ENCODE measurements at regions not wholly inside any gene's neighbourhood (a gene's known extent, or its start where the extent isn't known, plus 50 kb on each side); places are given as distances from the start of the nearest gene placed in this dataset.
"Not testable (repeated sequence)": the region's sequence is repeated elsewhere in the genome, so short reads cannot be mapped to it uniquely, and the experiment has no call there.

DNA sequence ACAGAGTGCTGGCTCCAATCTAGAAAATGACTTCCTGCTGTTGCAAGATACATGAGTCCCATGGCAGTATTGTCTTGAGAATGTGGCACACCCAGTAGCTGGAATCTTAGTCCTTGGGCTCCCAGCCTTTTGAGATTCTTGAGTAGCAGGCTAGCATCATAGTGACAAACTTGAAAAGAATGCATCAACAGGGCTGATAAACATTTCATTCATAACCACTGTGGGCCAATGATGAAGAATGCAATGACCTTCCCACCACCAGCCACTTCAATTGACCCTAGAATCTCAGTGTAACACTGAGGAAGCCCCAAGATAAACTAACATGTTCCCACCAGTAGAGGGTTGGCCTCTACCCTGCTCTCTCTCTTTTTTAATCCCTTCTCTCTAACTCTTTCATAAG lies 329.3 kb downstream of the GBA3 start:
- no peak for DNase-seq (ENCODE audit: low spot score)

DNA sequence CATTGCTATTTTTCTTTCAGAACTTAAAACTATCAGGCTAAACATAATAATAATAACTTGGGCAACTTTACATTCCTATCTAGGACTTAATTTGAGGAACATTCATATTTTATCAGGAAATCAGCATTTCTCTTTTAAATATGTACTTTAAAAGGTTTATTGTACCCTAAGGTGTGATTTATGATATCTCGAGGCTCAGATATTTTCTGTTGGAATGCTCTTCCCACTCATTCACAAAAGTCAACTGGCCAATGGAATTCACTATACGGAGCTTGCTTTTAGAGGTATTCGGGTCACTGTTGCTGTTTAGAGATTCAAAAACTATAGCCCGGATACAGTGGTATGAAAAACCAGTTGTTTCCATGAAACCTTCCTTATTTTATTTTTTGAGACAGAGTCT lies 328.3 kb downstream of the GBA3 start:
- no peak for DNase-seq (ENCODE audit: low spot score)

DNA sequence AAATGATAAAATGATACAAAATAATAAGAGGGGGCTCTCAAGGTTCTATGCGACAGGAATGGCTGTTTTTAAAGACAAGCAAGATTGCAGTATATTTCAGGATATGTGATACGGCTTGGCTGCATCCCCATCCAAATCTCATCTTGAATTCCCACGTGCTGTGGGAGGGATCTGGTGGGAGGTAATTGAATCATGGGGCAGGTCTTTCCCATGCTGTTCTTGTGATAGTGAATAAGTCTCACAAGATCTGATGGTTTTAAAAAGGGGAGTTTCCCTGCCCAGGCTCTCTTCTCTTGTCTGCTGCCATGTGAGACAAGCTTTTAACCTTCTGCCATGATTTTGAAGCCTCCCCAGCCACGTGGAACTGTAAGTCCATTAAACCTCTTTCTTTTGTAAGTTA lies 327.7 kb downstream of the GBA3 start:
- not testable (repeated sequence) for DNase-seq (ENCODE audit: low spot score)

DNA sequence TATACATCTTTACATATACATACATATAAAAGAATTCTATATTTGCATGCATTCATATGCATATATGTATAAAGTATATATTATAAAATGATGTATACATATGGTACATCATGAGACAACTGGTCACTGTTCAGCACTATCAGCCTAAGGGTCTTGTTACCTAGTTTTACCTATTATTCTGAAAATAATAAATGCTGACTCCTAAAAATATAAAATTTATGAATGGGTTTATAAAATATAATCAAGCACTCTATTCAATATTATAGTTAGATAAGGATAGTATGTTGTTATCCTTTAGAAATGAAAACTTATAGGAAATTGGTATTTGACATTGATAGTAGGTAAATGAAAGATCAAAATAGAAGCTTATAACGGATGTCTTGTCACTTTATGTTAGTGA lies 324.2 kb downstream of the GBA3 start:
- no peak for DNase-seq (ENCODE audit: low spot score)

DNA sequence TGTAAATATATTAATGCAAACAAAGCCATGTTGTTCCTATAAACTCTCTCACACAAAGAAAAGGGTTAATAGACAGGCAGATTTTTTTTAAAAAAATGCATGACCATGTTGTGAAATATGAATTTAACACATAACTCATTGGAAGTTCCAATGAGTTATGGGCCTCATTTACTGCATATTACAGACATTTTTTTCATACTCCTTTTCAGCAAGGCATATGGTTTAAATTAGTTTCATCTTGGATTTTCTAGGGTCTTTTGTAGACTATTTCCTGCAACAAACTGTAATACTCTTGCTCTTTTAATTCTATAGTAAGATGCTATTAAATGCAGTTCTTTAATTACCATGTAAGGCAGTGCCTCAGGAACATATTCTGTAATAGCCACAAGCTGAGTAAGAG lies 323.1 kb downstream of the GBA3 start:
- DNase-seq (ENCODE audit: low spot score), result no peak

DNA sequence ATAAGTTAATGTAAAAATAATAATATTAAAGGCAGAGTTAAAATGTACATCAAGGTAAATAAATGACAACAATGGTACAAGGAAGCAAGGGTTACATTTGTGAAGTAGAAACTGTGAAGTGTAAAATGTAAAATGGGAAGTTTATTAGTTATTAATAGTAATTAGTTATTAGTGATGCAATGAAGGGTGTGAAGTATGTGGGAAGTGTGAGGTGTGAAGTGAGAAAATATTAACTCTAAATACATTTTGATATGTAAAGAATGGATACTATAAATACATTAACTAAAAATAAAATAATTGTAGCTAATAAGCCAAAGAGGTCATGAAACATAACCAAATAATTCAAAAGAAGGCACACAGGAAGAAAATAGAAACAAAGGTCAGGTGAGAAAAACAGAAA lies 316.4 kb downstream of the GBA3 start:
- DNase-seq (ENCODE audit: low spot score), result no peak

DNA sequence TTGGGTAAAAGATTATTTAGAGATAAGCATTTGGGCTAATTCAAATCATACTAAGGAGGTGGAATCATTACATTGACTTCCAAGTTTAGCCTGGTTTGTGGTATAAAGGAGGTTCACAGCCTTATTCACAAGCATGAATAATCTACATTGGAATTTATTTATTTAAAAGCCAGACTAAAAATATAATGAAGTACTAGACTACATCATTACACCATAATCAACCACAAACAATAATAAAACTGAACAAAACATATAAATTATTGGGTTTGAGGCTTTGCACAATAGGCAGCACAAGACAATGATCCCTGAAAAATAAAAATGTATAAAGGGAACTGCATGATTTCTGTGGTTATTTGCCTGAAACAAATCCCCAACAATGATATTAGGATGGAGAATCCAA lies 314.0 kb downstream of the GBA3 start:
- no peak for DNase-seq (ENCODE audit: low spot score)

DNA sequence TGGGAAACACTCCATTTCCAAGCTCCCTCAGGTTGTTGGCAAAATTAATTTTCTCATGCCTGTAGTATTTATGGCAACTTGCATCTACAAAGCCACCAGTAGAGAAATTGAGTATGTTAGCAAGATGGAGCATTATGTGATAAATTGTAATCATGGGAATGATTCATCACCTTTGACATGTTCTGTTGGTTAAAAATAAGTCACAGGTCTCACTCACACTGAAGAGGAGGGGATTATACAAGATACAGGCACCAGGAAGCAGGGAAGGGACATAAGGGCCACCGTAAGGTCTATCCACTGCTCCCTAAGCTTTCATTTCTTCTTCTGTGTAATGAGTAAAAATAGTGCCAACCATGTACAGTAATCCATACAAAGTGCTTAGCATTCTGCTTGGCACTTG lies 313.0 kb downstream of the GBA3 start:
- no peak for DNase-seq (ENCODE audit: low spot score)

DNA sequence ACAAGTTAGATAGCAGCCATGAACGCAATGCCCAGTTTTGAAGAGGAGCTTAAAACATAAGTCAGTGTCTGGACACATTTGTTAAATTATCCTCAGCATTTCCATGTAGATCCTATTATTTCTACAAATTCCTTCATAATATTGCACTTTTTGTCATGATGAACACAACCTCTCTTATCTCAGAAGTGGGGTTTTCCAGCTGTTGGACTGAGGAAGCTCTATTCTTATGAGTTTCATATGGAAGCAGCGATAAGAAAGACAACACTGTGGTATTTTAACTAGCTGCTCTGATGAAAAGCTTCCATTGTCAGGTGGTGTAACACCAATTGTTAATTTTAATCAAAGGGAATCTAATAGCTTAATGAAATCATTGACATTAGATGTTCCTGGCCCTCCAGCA lies 308.7 kb downstream of the GBA3 start:
- no peak for DNase-seq (ENCODE audit: low spot score)

DNA sequence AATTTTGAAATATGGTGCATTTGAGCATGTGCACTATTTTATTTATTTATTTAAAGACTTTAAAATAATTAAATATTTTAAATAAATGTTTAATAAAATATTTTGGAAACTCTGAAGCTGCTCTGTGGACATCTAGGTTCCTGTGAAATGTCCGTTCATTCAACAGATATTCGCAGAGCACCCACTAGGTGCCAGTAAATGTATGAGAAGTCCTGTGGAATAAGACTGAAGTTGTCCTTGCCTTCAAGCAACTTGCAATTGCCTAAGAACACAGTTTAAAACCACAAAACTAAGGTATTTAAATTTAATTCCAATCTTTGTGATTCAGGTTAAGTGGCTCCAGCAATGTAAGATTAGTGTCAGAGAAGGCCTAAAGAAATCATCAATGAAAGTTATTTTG lies 306.7 kb downstream of the GBA3 start:
- peak; percentile 32 for DNase-seq (ENCODE audit: low spot score)

DNA sequence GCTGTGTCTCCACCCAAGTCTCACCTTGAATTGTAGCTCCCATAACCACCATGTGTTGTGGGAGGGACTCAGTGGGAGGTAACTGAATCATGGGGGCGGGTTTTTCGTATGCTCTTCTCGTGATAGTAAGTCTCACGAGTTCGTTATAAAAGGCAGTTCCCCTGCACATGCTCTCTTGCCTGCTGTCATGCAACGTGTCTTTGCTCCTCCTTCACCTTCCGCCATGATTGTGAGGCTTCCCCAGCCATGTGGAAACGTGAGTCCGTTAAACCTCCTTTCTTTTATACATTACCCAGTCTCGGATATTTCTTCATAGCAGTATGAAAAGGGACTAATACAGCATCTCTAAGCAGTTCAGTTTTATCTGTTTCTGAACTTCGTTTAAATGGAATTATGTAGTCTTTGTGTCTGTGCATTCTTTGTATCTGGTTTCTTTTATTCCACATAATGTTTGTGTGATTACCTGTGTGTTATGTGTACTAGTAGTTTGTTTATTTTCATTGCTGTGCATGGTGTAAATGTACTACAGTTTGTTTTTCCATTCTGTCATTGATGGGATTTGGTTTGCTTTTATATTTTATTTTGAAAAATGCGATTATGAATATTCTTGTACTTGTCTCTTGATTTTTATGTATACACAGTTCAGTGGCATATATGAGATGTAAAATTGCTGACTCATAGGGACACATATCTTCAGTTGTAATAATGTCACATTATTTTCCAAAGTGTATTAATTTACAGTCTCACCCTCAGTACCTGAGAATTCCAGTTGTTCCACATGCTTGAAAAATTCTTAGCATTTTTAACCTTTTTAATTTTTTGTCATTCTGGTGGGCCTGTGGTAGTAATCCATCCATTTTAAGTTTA lies 304.9 kb downstream of the GBA3 start:
- DNase-seq (ENCODE audit: low spot score), result no peak

DNA sequence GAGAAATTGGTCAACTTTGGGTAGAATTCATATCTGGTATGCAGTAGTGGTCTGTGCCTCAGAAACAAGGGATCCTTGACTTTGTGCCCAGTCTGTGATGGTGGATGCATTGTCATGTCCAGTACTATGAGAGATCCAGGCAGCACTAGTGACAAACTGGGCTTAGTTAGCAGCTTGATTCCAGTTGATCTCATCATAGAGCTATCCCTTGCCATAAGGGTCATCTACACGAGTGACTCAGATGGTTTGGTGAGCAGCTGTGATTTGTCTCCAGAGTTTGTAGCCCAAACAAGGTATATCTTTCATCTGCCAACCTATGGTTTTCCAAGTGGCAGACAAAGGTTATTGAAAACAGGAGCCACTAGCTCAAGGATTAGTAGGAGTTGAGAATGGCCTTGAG lies 298.8 kb downstream of the GBA3 start:
- no peak for DNase-seq (ENCODE audit: low spot score)

DNA sequence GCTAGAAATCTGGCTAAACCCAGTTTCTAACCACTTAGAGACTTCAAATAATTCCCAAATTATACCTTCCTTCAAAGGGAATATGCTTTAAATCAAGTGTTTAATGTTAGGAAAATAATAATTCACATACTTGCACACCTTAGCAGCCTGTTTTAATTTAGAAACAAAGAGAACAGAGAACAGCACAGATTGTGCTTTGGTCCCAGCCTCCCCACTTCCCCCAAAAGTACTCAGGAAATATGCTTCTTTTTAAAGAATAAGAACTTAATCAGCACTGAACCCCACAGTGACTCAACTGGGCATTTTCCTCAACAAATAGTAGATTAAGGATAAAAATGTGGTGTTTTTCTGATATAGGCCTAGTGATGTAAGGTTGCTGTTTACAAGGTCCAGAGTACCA lies 295.8 kb downstream of the GBA3 start:
- DNase-seq (ENCODE audit: low spot score), result no peak

DNA sequence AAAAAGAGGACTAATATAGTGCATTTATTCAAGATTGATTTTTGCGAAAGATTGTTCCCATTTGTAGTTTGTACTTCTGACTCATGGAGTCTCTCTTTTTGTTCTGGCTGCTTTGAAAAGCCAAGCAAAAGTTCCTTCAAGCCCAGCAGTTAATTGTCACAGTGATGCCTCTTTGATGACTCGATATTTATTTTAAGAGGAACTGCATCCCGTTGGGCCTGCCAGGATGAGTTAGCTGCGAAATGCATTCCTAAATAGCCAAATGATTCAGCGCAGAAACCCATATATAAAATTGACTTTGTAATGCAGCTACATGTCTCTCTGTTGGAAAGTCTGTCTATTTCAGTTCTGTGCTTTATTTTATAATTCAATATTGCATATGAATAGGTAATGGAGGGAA lies 295.1 kb downstream of the GBA3 start:
- DNase-seq (ENCODE audit: low spot score), result no peak

DNA sequence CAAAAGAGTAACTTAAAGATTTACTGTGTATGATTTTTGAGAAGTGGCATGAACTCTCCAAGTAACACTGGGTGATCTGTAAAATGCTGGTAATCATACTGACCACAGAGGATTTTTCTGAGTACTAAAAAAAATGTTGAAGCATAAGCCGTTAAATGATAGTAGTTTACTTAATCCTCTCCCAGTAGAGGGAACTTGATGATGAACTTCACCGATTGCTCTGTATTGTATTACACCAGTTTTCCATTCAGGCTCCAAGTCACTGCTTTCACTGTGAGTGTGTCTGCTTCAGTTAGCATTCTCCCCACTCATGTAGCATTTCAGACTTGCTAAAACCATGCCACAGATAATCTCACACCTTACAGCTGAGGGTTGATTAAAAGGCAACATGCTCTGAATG lies 294.1 kb downstream of the GBA3 start:
- DNase-seq (ENCODE audit: low spot score), result no peak

DNA sequence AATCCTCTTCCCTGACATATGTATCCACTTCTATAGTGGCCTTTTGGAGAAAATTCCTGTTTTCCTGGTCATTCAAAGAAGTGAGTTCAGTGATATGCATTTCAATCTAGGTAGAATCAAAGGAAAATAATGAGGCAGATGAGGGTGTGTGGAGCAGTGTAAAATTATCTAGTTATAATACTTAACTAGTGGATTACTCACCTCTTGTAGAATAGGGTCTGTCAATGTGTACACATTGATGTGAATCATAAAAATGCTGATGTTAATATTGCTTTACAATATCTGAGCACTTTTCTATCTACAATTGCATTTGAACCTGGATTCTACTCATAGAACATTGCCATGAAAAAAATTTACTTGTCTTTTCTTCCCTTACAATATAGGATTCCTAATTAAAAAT lies 293.5 kb downstream of the GBA3 start:
- DNase-seq (ENCODE audit: low spot score), result no peak

DNA sequence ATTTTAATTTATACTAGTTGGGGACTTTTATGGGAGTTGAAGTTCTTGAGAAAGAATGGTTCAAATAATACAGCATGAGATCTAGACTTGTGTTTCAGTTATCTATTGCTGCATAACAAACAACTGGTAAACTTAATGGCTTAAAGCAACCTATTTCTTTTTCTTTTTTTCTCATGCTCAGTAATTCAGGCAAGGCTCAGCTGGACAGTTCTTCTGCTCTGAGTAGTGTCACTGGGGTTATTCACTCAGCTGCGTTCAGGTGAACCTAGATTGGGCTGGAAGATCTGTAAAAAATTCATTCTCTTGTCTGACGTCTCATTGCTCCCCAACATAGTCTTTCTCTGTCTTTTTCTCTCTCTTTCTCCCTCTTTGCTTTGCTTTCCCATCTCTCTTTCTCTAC lies 291.7 kb downstream of the GBA3 start:
- DNase-seq (ENCODE audit: low spot score), result no peak

DNA sequence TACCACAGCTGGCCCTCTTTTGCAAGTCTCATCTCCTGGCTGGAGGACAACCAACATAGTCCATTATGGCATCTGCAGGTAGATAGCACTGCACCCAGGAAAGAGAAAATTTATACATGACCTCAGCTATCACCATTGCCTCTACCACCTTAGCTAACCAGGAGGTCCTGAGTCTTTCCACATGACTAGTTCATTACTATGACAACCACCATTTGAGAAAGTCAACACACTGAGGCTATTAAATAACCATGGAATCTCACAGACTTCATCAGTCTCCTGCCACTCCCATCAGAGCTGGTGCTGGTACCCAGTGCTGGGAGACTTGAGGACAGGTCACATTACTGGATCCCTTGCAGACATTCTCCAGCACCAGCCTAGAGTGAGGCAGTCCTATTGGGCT lies 285.9 kb downstream of the GBA3 start:
- no peak for DNase-seq (ENCODE audit: low spot score)

DNA sequence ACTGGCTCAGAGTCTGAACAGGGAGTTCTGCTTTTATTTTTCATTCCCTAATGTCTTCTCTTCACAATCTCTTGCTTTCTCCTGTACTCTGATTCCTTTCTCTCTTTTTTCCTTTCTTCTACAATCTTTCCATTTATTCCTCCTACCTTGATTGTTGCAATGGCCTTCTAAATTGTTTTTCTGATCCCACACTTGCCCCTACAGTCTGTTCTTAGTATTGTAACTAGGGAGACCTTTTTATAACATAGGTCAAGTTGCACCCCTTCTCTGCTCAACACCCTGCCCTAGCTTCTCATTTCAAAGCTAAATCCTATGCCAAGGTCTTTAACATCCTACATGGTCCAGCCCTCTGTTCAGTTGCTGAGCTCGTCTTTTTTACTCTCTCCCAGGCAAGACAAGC lies 277.9 kb downstream of the GBA3 start:
- DNase-seq (ENCODE audit: low spot score), result no peak

DNA sequence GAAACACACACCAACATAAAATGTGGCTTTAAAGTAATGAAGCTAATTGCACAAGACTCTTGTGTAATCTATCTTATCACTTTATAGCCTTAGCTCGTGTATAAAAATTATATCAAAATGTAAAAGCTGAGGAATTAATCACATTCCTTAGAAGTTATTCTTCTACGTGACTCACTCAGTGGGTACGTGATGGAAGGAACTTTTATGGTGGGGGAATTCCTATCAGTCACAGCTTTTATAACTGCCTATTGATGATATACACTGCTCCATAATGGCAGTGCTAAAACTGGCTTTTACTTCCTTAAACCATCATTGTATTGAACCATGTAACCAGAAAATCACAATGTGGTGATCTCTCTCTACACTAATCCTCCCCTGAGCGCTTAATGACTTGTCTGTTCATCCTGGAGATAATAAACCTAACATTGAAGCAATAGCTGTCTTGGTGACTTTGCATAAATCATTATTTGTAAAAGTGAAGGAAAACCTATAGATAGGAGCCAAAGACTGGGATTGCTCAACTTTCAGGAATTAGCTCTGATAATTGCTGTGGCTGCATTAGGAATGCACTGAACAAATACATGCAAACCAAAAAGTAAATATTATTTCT lies 276.7 kb downstream of the GBA3 start:
- DNase-seq (ENCODE audit: low spot score), result no peak

DNA sequence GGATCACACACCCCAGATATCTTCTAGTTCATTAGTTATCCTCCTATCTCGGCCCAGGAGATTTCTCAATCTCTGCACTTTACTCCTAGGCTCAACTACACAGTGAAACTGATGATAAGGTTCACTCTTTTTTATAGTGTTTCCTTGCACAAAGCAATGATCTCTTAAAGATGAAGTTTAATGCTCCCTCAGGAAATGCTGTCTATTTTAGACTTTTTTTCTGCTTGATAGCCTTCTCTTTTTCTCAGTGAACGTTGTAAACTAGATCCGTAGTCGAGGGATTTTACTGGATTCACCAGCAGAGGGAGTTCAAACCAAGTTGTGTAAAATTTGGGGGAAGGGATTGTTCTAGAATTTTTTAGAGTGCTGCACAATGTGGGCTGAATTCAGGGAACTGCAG lies 269.6 kb downstream of the GBA3 start:
- DNase-seq (ENCODE audit: low spot score), result peak; percentile 10

DNA sequence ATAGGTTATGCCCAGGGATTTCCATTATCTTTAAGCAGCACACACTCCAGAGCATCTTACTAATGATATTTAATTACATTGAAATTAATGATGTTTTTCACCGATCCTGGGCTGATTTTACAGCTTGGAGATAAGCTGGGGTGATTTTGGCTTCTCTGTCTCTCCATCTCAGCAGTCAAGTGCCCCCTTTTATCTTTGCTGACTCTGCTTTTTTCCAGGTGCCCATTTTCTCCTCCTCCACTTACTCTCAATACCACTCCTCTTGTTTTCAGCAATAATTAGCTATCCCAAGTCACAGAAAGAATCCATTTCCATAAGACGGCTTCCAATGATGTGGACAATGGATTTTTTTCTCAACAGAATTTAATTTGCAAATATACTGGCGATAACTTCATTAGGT lies 266.7 kb downstream of the GBA3 start:
- DNase-seq (ENCODE audit: low spot score), result no peak

DNA sequence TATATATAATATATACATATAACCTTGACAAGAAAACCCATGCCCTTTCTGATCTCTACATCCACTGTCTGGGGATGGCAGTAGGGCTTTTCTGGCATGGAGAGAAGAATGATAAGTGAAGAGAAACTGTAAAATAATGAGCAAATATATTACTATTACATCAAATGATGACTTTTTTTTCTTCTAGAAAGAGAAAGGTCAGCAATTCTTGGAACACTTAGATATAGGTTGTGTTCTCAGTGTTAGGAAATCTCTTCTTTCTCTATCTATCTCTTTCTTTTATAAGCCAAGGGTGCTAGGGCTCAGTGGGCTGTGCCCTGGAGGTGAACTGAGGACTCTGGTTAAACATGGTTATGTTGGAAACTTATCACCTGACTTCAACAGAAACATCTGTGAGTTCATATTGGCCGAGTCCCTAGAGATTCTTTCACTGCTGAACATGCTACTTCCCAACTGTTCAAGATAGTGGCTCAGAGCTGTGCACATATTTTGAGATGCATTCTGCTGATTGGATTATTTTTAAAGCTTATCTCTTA lies 265.1 kb downstream of the GBA3 start:
- DNase-seq (ENCODE audit: low spot score), result no peak
